ENCODE measurements at regions not wholly inside any gene's neighbourhood (a gene's known extent, or its start where the extent isn't known, plus 50 kb on each side); places are given as distances from the start of the nearest gene placed in this dataset.
"Not testable (repeated sequence)": the region's sequence is repeated elsewhere in the genome, so short reads cannot be mapped to it uniquely, and the experiment has no call there.

GRCh38 chr1:101124405-101124804 is 98.8 kb upstream of the DPH5 start:
- Mint-ChIP-seq H3K4me3 (no peak overlapping the region), H3K9me3 (no peaks in the 10 kb centered on the region), H3K27me3 (no peaks in the 10 kb centered on the region), H3K27ac (no peak overlapping the region), H3K36me3 (ENCODE audit: low read depth) (no peaks in the 10 kb centered on the region), H3K4me1 (peaks cover 36% of the 10 kb centered on the region)
- no peak for ATAC-seq (replicated peaks)

DNA sequence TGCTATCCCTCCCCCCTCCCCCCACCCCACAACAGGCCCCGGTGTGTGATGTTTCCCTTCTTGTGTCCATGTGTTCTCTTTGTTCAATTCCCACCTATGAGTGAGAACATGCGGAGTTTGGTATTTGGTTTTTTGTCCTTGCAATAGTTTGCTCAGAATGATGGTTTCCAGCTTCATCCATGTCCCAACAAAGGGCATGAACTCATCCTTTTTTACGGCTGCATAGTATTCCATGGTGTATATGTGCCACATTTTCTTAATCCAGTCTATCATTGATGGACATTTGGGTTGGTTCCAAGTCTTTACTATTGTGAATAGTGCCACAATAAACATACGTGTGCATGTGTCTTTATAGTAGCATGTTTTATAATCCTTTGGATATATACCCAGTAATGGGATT is 98.3 kb upstream of the DPH5 start:
- H3K4me3 Mint-ChIP-seq; H3K27me3 Mint-ChIP-seq; H3K27ac Mint-ChIP-seq; H3K36me3 Mint-ChIP-seq (ENCODE audit: low read depth); H3K9me3 Mint-ChIP-seq; ATAC-seq (replicated peaks): not testable (repeated sequence)
- H3K4me1 Mint-ChIP-seq, result peaks cover 36% of the 10 kb centered on the region

DNA sequence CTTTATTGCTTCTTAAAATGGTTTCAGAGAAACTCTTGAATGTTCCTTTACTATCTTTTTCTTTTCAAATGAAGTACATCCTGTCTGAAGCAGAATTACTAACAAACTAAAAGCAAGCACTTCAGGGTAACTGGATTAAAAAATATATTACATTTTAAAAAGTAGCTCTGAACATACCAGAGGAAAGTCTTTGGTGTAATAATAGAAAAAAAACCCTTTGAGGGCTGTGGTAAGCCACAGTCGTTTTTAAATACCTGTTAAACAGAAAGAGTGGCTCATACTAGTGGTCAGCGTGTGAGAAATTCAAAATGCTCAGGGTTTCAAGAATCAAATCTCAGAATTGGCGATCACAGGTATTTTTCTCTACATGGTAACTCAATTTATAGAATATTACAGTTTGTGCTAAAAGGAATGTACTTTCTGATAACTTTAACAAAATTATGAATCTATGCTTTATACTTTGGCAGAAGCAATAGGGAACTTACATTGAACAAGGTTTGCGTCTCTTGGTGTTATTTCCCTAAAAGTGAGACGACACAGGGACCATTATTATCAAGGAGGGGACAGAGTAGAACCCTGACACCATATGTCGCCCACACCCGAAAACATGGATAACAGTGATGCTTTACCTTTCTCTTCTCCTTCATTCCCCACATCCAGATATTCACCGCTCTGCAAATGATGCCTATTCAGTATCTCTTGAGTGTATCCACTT is 97.0 kb upstream of the DPH5 start:
- no peaks in the 10 kb centered on the region for H3K27me3 Mint-ChIP-seq
- peak overlapping the region; percentile 4 for H3K4me3 Mint-ChIP-seq
- ATAC-seq (replicated peaks), result peak; percentile 92
- H3K27ac Mint-ChIP-seq, result peak overlapping the region; percentile 10
- H3K9me3 Mint-ChIP-seq, result no peaks in the 10 kb centered on the region
- H3K36me3 Mint-ChIP-seq (ENCODE audit: low read depth), result no peaks in the 10 kb centered on the region
- peaks cover 28% of the 10 kb centered on the region for H3K4me1 Mint-ChIP-seq

DNA sequence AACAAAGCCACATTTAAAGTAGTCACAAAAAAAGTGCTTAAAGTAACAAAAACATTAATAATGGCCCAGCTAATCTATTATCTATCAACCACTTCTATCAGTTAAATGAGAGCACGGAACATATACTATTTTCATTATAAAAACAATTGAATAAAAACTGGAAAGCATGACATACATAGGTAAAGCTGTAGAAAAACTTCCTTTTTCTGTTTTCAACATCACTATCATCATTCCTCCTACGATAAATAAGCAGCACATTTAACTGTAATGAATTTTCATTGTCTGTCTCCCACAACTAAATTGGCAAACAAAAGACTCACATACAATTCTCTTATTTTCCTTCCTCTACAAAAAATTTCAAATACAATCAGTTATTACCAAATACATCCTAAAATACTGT is 96.4 kb upstream of the DPH5 start:
- peak overlapping the region; percentile 4 for H3K4me3 Mint-ChIP-seq

DNA sequence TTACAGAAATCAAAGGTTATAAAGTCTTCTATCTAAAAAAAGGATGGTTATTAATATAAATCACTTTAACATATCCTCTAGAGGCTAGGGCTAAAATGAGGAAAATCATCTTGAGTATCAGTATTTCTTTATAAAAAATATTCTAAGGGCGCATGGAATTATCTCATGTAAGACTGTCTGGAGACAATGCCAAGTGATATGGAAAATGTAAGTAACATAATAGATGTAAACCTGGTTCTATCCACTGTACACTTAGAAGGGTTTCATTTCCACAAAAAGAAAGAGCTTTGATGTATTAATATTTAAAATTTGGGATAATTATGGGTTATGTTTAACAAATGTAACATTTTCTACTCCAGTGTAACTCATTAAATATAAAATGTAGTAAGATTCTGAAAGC is 95.9 kb upstream of the DPH5 start:
- Mint-ChIP-seq H3K4me3 (peak overlapping the region; percentile 4), H3K9me3 (no peaks in the 10 kb centered on the region), H3K36me3 (ENCODE audit: low read depth) (no peaks in the 10 kb centered on the region), H3K27me3 (no peaks in the 10 kb centered on the region), H3K4me1 (peaks cover 28% of the 10 kb centered on the region), H3K27ac (peak overlapping the region; percentile 10)
- no peak for ATAC-seq (replicated peaks)

More for the DNA sequence above, 96.4 kb upstream of the DPH5 start:
- Mint-ChIP-seq H3K27ac (peak overlapping the region; percentile 10), H3K4me1 (peaks cover 28% of the 10 kb centered on the region), H3K27me3 (no peaks in the 10 kb centered on the region), H3K36me3 (ENCODE audit: low read depth) (no peaks in the 10 kb centered on the region), H3K9me3 (no peaks in the 10 kb centered on the region)
- ATAC-seq (replicated peaks), result no peak

DNA sequence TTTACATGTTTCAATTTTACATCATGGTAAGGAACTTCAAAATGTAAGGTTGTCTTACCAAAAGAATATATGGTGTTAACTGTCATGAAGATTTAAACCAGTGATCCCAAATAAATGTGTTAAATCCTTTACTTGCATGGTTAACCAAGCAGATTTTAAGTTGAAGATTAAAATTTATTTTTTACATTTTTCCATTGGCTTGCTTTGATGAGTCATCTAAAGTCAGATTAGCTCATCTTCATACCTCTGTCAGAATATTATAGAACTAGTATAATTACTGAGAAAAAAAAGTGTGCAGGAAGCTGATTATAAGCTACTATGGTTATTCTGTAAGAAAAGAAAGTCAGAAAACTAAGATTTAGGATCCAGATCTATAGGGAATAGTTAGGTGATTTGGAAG is 95.3 kb upstream of the DPH5 start:
- ATAC-seq (replicated peaks), result no peak
- Mint-ChIP-seq H3K27ac (no peak overlapping the region), H3K9me3 (no peaks in the 10 kb centered on the region), H3K4me1 (peaks cover 28% of the 10 kb centered on the region), H3K27me3 (no peaks in the 10 kb centered on the region), H3K36me3 (ENCODE audit: low read depth) (no peaks in the 10 kb centered on the region), H3K4me3 (no peak overlapping the region)

GRCh38 chr1:101119289-101119688 is 93.7 kb upstream of the DPH5 start:
- H3K4me1 Mint-ChIP-seq, result peaks cover 22% of the 10 kb centered on the region
- no peak overlapping the region for H3K4me3 Mint-ChIP-seq
- H3K27me3 Mint-ChIP-seq, result no peaks in the 10 kb centered on the region

GRCh38 chr1:101116006-101116405 is 90.4 kb upstream of the DPH5 start:
- Mint-ChIP-seq H3K27ac (no peak overlapping the region), H3K36me3 (ENCODE audit: low read depth) (no peaks in the 10 kb centered on the region), H3K9me3 (peaks cover 7% of the 10 kb centered on the region), H3K4me3 (no peak overlapping the region), H3K27me3 (no peaks in the 10 kb centered on the region), H3K4me1 (peaks cover 26% of the 10 kb centered on the region)
- ATAC-seq (replicated peaks), result no peak

More at GRCh38 chr1:101119289-101119688, 93.7 kb upstream of the DPH5 start:
- Mint-ChIP-seq H3K9me3 (no peaks in the 10 kb centered on the region), H3K27ac (no peak overlapping the region), H3K36me3 (ENCODE audit: low read depth) (no peaks in the 10 kb centered on the region)
- no peak for ATAC-seq (replicated peaks)

DNA sequence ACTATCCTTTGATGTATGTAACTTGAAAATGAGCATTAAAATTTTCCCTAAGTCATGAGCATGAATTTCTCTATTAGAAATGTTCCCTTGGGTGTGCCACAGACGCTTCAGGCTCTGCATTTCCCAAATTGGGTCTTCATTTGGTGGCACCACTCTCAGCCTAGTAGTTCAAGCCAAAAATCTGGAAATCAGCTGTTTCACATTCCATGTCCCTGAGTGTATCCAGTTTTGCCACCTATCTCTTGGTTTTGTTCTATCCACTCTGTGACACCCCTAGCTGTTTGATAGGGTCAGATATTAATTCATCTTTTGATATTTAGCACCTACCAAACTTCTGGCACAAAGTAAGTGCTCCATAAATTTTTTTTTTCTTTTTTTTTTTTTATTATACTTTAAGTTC is 89.5 kb upstream of the DPH5 start:
- H3K36me3 Mint-ChIP-seq (ENCODE audit: low read depth), result no peaks in the 10 kb centered on the region
- H3K9me3 Mint-ChIP-seq, result peaks cover 7% of the 10 kb centered on the region
- no peak overlapping the region for H3K4me3 Mint-ChIP-seq
- peaks cover 31% of the 10 kb centered on the region for H3K4me1 Mint-ChIP-seq
- no peak overlapping the region for H3K27ac Mint-ChIP-seq
- no peaks in the 10 kb centered on the region for H3K27me3 Mint-ChIP-seq
- no peak for ATAC-seq (replicated peaks)

GRCh38 chr1:101114128-101114527 is 88.5 kb upstream of the DPH5 start:
- not testable (repeated sequence) for H3K9me3 Mint-ChIP-seq; H3K4me3 Mint-ChIP-seq; ATAC-seq (replicated peaks); H3K27me3 Mint-ChIP-seq; H3K36me3 Mint-ChIP-seq (ENCODE audit: low read depth); H3K27ac Mint-ChIP-seq
- peaks cover 30% of the 10 kb centered on the region for H3K4me1 Mint-ChIP-seq

- Mint-ChIP-seq H3K9me3 (peaks cover 7% of the 10 kb centered on the region), H3K36me3 (ENCODE audit: low read depth) (no peaks in the 10 kb centered on the region), H3K27me3 (no peaks in the 10 kb centered on the region), H3K27ac (peak overlapping the region; percentile 89), H3K4me3 (peak overlapping the region; percentile 62), H3K4me1 (peaks cover 30% of the 10 kb centered on the region)
- peak; percentile 95 for ATAC-seq (replicated peaks)
Observed at GRCh38 chr1:101112051-101112780, 86.6 kb upstream of the DPH5 start.

GRCh38 chr1:101111461-101111860 is 85.9 kb upstream of the DPH5 start:
- peak overlapping the region; percentile 62 for H3K4me3 Mint-ChIP-seq
- no peak for ATAC-seq (replicated peaks)
- H3K27ac Mint-ChIP-seq, result peak overlapping the region; percentile 89
- no peaks in the 10 kb centered on the region for H3K36me3 Mint-ChIP-seq (ENCODE audit: low read depth)
- H3K4me1 Mint-ChIP-seq, result peaks cover 30% of the 10 kb centered on the region
- no peaks in the 10 kb centered on the region for H3K27me3 Mint-ChIP-seq
- H3K9me3 Mint-ChIP-seq, result peaks cover 7% of the 10 kb centered on the region

DNA sequence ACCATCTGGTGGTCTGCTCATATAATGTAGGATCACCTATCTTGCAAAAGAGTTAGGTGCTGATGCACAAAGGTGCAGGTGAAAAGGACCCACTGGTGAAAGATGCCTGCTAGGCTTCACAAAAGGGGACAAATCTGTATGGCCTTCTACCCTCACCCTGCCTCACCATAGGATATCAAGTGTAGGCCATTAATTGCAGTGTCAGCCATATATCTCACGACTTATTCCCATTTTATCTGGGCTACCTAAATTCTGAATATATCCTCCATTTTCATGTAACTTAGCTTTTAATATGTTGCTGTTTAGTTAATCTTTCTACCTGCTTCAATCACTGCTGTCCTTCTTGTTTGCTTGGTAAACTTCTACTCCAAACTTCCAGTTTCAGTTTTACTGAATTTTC is 84.2 kb upstream of the DPH5 start:
- no peaks in the 10 kb centered on the region for H3K27me3 Mint-ChIP-seq
- H3K4me1 Mint-ChIP-seq, result peaks cover 30% of the 10 kb centered on the region
- no peak for ATAC-seq (replicated peaks)
- H3K36me3 Mint-ChIP-seq (ENCODE audit: low read depth), result no peaks in the 10 kb centered on the region
- H3K27ac Mint-ChIP-seq, result no peak overlapping the region
- H3K9me3 Mint-ChIP-seq, result peaks cover 7% of the 10 kb centered on the region
- peak overlapping the region; percentile 17 for H3K4me3 Mint-ChIP-seq

- Mint-ChIP-seq H3K27me3 (no peaks in the 10 kb centered on the region), H3K4me1 (peaks cover 30% of the 10 kb centered on the region), H3K27ac (no peak overlapping the region), H3K9me3 (peaks cover 7% of the 10 kb centered on the region), H3K4me3 (no peak overlapping the region), H3K36me3 (ENCODE audit: low read depth) (no peaks in the 10 kb centered on the region)
- peak; percentile 77 for ATAC-seq (replicated peaks)
Observed at GRCh38 chr1:101108111-101108500, 82.5 kb upstream of the DPH5 start.

DNA sequence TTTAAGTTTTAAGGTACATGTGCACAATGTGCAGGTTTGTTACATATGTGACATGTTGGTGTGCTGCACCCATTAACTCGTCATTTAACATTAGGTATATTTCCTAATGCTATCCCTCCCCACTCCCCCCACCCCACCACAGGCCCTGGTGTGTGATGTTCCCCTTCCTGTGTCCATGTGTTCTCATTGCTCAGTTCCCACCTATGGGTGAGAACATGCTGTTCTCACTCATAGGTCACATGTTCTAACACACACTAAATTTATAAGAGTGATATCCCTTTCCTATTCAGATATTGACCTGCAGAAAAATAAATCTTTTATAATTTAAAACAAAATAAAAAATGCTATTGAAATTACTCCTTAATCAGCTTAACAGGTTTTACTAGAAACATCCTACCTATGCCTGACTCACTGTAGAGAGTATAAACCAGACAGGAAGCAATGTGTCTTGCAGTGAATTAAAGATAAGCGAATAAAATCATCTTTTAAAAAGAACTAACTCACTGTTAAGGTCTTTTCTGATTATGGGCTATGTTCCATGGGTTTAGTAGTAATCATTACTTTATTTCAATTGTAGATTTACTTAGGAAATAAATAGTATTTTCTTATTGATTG is 82.0 kb upstream of the DPH5 start:
- Mint-ChIP-seq H3K27me3 (no peaks in the 10 kb centered on the region), H3K27ac (no peak overlapping the region), H3K4me3 (no peak overlapping the region), H3K4me1 (peaks cover 28% of the 10 kb centered on the region), H3K36me3 (ENCODE audit: low read depth) (no peaks in the 10 kb centered on the region), H3K9me3 (peaks cover 6% of the 10 kb centered on the region)
- no peak for ATAC-seq (replicated peaks)
